Mammary epithelial cell (primary cell): ENCODE measurements at regions not wholly inside any gene's neighbourhood (a gene's known extent, or its start where the extent isn't known, plus 50 kb on each side); places are given as distances from the start of the nearest gene placed in this dataset.

Experiments
- EZH2 ChIP-seq: IDR thresholded peaks from 2 replicates; pipeline ENCODE4 v1.6.1; 2012; ENCODE audit warnings: low read length, inconsistent platforms, borderline replicate concordance
- TF ChIP-seq, protein P1 (sequence below), 2 donors: IDR thresholded peaks in 1 of 2; conservative IDR thresholded peaks in 1 of 2; 2 replicates each; pipeline ENCODE4 v1.5.1; 2011 to 2012; ENCODE audit warnings: inconsistent platforms in 2 of 2, low read length in 2 of 2, mild to moderate bottlenecking in 2 of 2, control low read depth in 1 of 2, low read depth in 1 of 2; ENCODE audit not compliant: insufficient read depth in 1 of 2; ENCODE audit errors: extremely low read depth in 1 of 2

DNA sequence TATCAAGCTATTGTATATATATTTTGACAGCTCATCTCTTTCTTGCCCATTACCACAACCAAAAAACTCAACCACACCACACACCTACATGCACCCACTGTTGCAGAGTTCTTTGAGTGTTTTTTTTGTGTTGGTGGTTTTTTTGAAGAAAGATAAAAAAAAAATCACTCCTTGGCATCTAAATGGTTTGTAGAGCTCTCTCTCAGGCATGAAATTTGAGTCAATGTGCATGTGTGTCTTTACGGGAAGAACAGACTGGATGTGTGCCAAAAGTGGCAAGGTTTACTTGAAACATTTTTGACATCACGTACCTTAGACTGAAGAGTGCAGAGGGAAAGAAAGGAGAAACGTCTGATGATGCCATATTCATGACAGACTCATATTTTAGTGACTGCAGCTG lies 154.2 kb downstream of the FHIP1A start:
- TF ChIP-seq, protein P1, sequence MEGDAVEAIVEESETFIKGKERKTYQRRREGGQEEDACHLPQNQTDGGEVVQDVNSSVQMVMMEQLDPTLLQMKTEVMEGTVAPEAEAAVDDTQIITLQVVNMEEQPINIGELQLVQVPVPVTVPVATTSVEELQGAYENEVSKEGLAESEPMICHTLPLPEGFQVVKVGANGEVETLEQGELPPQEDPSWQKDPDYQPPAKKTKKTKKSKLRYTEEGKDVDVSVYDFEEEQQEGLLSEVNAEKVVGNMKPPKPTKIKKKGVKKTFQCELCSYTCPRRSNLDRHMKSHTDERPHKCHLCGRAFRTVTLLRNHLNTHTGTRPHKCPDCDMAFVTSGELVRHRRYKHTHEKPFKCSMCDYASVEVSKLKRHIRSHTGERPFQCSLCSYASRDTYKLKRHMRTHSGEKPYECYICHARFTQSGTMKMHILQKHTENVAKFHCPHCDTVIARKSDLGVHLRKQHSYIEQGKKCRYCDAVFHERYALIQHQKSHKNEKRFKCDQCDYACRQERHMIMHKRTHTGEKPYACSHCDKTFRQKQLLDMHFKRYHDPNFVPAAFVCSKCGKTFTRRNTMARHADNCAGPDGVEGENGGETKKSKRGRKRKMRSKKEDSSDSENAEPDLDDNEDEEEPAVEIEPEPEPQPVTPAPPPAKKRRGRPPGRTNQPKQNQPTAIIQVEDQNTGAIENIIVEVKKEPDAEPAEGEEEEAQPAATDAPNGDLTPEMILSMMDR (conservative IDR thresholded peaks at IDR 0.05 in 1 of 2, IDR thresholded peaks at IDR 0.05 in 1 of 2; ENCODE audit: extremely low read depth in 1 of 2, insufficient read depth in 1 of 2, low read depth in 1 of 2, low read length in 2 of 2) = no peak
- no peak for TF ChIP-seq EZH2
